Natural killer cell treated with Interleukin-12 subunit alpha and Interleukin-12 subunit beta and Interleukin-15 and Interleukin-18, amount 100 ng/mL, for 72 hours (primary cell): ENCODE measurements at regions not wholly inside any gene's neighbourhood (a gene's known extent, or its start where the extent isn't known, plus 50 kb on each side); places are given as distances from the start of the nearest gene placed in this dataset.

Source experiments
- ATAC-seq, 2 donors: fragments of 150-1000 bp; cut with Tn5 transposase in 1 of 2; sonication (Bioruptor Pico), chemical (Tn5 transposase) in 1 of 2; 2 replicates each; pipeline ENCODE4 v1.10.0; 2021
- DNase-seq: peaks from one replicate; pipeline ENCODE4 v3.0.0; 2022; ENCODE audit warnings: low spot score
- H3K27ac Mint-ChIP-seq, 2 donors: 1 replicate in 1 of 2; 2 replicates in 1 of 2; pipeline ENCODE4 v1.8.0; 2022; ENCODE audit warnings: mixed read lengths in 2 of 2, mild to moderate bottlenecking in 1 of 2, moderate library complexity in 1 of 2
- H3K27me3 Mint-ChIP-seq, 2 donors: 1 replicate in 1 of 2; 2 replicates in 1 of 2; pipeline ENCODE4 v1.8.0; 2022; ENCODE audit warnings: mixed read lengths in 2 of 2
- H3K36me3 Mint-ChIP-seq: one replicate; pipeline ENCODE4 v1.8.0; 2022; ENCODE audit warnings: mixed read lengths
- H3K4me1 Mint-ChIP-seq, 2 donors: 1 replicate in 1 of 2; 2 replicates in 1 of 2; pipeline ENCODE4 v1.8.0; 2022; ENCODE audit warnings: low read depth in 2 of 2, mixed read lengths in 2 of 2, mild to moderate bottlenecking in 1 of 2
- H3K4me3 Mint-ChIP-seq: one replicate; pipeline ENCODE4 v1.8.0; 2022; ENCODE audit warnings: mixed read lengths
- H3K9me3 Mint-ChIP-seq: 2 replicates; pipeline ENCODE4 v1.8.0; 2022; ENCODE audit warnings: mixed read lengths

DNA sequence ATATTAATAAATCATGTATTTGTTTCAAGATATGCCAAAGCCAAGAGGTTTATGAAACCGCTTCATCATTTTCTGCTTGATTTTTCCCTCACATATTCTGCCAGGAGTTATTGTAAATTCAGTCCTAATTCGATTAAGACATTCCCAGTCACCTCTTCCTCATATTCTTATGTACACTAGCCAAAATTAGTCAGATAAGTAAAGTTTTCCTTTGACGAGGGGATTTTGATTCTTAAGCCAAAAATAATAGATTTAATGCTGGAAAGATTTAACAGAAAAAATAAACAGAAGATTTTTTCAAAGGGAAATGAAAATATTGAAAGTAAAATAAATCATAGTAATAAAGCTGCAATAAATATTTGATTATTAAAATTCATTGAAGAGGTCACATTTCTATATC lies 51.0 kb upstream of the VEGFC start:
- Mint-ChIP-seq H3K27me3 (no peaks in the 10 kb centered on the region), H3K4me1 (no peaks in the 10 kb centered on the region), H3K4me3 (no peak overlapping the region), H3K9me3 (peaks cover 3% of the 10 kb centered on the region), H3K36me3 (no peaks in the 10 kb centered on the region), H3K27ac (no peak overlapping the region)
- DNase-seq (no peak), ATAC-seq (no peak)

- ATAC-seq (no peak), DNase-seq (no peak)
- no peaks in the 10 kb centered on the region for H3K36me3 Mint-ChIP-seq
- H3K9me3 Mint-ChIP-seq = peaks cover 8% of the 10 kb centered on the region
- H3K4me1 Mint-ChIP-seq = no peaks in the 10 kb centered on the region
- H3K4me3 Mint-ChIP-seq = no peak overlapping the region
- H3K27me3 Mint-ChIP-seq = no peaks in the 10 kb centered on the region
- no peak overlapping the region for H3K27ac Mint-ChIP-seq
Measured at GRCh38 chr4:176844448-176844847, 51.7 kb upstream of the VEGFC start.

DNA sequence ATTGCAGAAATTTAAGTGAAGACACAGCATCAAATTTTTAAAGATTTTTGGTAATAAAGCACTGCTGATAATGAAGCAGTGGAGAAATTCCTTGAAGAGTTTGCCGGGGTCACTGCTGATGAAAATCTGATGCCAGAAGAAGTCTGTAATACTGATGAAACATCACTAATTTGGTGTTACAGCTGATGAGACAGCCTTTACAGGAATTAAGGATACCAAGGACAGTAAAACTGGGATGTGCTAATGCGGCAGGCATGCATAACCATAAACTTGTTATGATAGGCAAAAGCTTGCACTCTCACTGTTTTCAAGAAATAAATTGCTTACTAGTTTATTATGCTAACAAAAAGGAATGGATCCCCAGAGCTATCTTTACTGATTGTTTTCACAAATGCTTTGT lies 52.9 kb upstream of the VEGFC start:
- no peak for ATAC-seq
- Mint-ChIP-seq H3K9me3 (peaks cover 10% of the 10 kb centered on the region), H3K27ac (no peak overlapping the region), H3K36me3 (peaks cover under 1% of the 10 kb centered on the region), H3K4me3 (no peak overlapping the region), H3K27me3 (no peaks in the 10 kb centered on the region), H3K4me1 (no peaks in the 10 kb centered on the region)
- DNase-seq = no peak

- H3K27ac Mint-ChIP-seq = no peak overlapping the region
- no peak overlapping the region for H3K4me3 Mint-ChIP-seq
- peaks cover 17% of the 10 kb centered on the region for H3K9me3 Mint-ChIP-seq
- DNase-seq (no peak), ATAC-seq (no peak)
- no peaks in the 10 kb centered on the region for H3K4me1 Mint-ChIP-seq
- no peaks in the 10 kb centered on the region for H3K27me3 Mint-ChIP-seq
- H3K36me3 Mint-ChIP-seq = peaks cover 5% of the 10 kb centered on the region
Measured at GRCh38 chr4:176849076-176849475, 56.4 kb upstream of the VEGFC start.

DNA sequence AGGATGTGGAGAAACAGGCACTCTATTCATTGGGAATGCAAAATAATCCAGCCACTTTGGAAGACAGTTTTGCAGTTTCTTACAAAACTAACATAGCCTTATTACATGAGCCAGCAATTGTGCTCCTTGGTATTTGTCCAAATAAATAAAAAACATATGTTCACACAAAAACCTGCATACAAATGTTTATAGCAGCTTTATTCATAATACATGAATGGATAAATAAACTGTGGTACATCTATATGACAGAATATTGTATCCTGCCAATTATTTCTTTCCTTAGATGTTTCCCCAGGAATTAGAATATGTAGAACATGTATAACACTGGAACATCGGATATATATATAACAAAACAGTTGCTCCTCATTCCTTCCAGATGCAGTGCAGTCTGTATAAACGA lies 57.7 kb upstream of the VEGFC start:
- Mint-ChIP-seq H3K36me3 (peaks cover 5% of the 10 kb centered on the region), H3K9me3 (peaks cover 16% of the 10 kb centered on the region)

GRCh38 chr4:176856421-176856820 lies 63.7 kb upstream of the VEGFC start:
- no peaks in the 10 kb centered on the region for H3K4me1 Mint-ChIP-seq
- ATAC-seq (no peak), DNase-seq (no peak)
- H3K36me3 Mint-ChIP-seq = no peaks in the 10 kb centered on the region
- peaks cover 25% of the 10 kb centered on the region for H3K9me3 Mint-ChIP-seq
- H3K27me3 Mint-ChIP-seq = no peaks in the 10 kb centered on the region
- H3K27ac Mint-ChIP-seq = no peak overlapping the region
- no peak overlapping the region for H3K4me3 Mint-ChIP-seq

More for the DNA sequence above, 57.7 kb upstream of the VEGFC start:
- no peak for ATAC-seq
- no peaks in the 10 kb centered on the region for H3K27me3 Mint-ChIP-seq
- DNase-seq = no peak
- H3K4me1 Mint-ChIP-seq = no peaks in the 10 kb centered on the region
- H3K27ac Mint-ChIP-seq = no peak overlapping the region
- H3K4me3 Mint-ChIP-seq = no peak overlapping the region

DNA sequence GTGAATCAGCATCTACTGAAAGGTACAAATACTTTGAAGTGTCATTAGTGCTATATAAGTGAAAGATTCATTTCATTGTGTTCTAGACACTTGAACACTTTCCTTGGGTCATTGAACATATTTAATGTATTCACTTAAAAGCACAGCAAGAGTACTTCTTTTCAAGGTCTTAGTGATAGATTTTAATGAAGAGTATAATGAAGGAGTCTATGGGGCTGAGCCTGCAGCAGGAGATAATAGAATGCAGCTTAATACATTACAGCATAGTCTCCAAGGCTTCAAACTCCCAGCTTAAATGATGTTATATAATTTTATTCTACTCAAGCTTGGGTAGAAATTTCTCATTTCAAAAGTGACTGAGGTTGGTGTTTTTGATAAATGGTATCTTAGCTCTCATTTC lies 66.1 kb upstream of the VEGFC start:
- Mint-ChIP-seq H3K27me3 (no peaks in the 10 kb centered on the region), H3K4me3 (no peak overlapping the region), H3K27ac (no peak overlapping the region), H3K4me1 (no peaks in the 10 kb centered on the region), H3K9me3 (peaks cover 33% of the 10 kb centered on the region), H3K36me3 (no peaks in the 10 kb centered on the region)
- no peak for ATAC-seq
- no peak for DNase-seq

DNA sequence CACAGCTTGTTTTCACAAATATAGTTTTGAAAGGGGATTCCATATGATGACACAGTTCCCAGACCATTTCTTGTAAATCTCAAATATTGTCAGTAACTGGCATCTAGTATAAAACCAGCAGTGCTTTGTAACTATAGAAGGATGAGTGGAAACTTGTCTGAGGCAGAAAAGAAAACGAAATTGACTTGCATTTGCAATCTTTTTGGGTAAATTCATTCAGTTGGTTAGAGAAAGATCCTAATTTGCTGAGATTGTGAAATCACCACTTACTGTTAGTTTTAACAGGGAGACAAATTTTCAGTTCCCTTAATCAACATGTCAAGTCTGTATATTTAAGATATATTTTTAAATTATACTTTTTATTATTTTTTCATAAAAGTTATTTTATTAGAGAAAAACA lies 71.5 kb upstream of the VEGFC start:
- no peaks in the 10 kb centered on the region for H3K36me3 Mint-ChIP-seq
- H3K27ac Mint-ChIP-seq = no peak overlapping the region
- ATAC-seq (no peak), DNase-seq (no peak)
- H3K4me3 Mint-ChIP-seq = no peak overlapping the region
- no peaks in the 10 kb centered on the region for H3K27me3 Mint-ChIP-seq
- H3K4me1 Mint-ChIP-seq = no peaks in the 10 kb centered on the region
- peaks cover 35% of the 10 kb centered on the region for H3K9me3 Mint-ChIP-seq

- Mint-ChIP-seq H3K27me3 (no peaks in the 10 kb centered on the region), H3K9me3 (peaks cover 20% of the 10 kb centered on the region), H3K27ac (no peak overlapping the region), H3K4me1 (no peaks in the 10 kb centered on the region), H3K4me3 (no peak overlapping the region), H3K36me3 (no peaks in the 10 kb centered on the region)
- ATAC-seq (no peak), DNase-seq (no peak)
Measured at GRCh38 chr4:176868676-176869075, 76.0 kb upstream of the VEGFC start.

DNA sequence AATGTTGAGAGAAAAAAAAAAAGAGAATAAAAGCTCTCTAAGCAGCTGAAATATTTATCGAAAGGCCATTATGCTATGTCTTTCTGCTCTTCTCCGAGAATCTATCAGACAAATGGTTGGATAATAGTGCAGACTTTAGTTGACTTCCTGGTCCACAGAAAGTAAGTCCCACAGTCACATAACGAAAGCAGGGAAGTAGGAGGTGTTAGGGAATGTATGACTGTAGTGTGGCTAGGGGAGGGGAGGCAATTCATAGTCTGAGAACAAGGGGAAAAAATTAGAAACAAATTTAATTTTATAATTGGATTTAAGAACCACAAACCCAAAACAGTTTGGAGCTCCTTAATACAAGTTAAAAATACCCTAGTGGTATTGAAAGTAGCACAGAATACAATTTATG lies 79.7 kb upstream of the VEGFC start:
- Mint-ChIP-seq H3K36me3 (peaks cover 4% of the 10 kb centered on the region), H3K27ac (no peak overlapping the region), H3K4me3 (no peak overlapping the region), H3K27me3 (no peaks in the 10 kb centered on the region), H3K4me1 (no peaks in the 10 kb centered on the region), H3K9me3 (peaks cover 28% of the 10 kb centered on the region)
- DNase-seq (no peak), ATAC-seq (no peak)

DNA sequence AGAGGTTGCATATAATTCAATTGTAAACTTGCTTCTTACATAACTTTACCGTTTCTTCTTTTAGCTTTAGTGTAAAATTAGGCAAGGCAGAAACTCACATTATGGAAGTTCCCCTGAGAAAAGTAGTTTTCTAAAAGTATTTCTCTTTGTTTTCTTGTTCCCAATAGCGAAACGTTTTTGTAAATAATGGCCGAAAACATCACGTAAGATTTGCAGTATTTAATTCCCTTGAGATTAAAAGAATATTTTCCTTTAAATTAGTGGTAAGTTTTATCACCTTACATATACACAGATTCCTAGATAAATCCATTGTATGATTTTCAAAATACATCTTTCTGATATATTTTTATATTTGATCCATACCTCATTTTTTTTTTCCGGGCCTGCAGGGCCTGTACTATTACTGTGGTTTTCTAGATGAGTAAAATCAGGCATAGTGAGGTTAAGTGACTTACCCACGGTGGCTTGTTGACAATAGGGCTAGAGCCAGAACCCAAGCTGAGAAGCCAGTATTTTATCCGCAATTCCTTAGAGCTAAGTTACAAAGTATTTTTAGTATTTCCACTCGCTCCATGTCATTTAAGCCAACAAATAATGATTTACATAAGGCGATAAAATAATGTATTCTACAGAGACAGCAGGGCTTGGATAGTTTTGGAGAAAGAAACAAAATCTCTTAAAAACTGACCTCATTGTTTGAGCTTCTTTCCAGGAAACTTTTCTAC lies 82.2 kb upstream of the VEGFC start:
- DNase-seq (no peak), ATAC-seq (no peak)
- Mint-ChIP-seq H3K36me3 (peaks cover 4% of the 10 kb centered on the region), H3K27me3 (no peaks in the 10 kb centered on the region), H3K9me3 (peaks cover 20% of the 10 kb centered on the region), H3K4me3 (no peak overlapping the region), H3K4me1 (no peaks in the 10 kb centered on the region), H3K27ac (no peak overlapping the region)

- Mint-ChIP-seq H3K9me3 (peaks cover 24% of the 10 kb centered on the region), H3K36me3 (peaks cover 4% of the 10 kb centered on the region), H3K27ac (no peak overlapping the region), H3K27me3 (no peaks in the 10 kb centered on the region), H3K4me3 (no peak overlapping the region), H3K4me1 (no peaks in the 10 kb centered on the region)
- DNase-seq = no peak
- no peak for ATAC-seq
Measured at GRCh38 chr4:176875446-176875930, 82.8 kb upstream of the VEGFC start.

GRCh38 chr4:176879380-176880116 lies 86.8 kb upstream of the VEGFC start:
- Mint-ChIP-seq H3K4me3 (no peak overlapping the region), H3K4me1 (no peaks in the 10 kb centered on the region), H3K36me3 (peaks cover 4% of the 10 kb centered on the region), H3K27ac (no peak overlapping the region), H3K9me3 (peaks cover 22% of the 10 kb centered on the region), H3K27me3 (no peaks in the 10 kb centered on the region)
- ATAC-seq (no peak), DNase-seq (no peak)

DNA sequence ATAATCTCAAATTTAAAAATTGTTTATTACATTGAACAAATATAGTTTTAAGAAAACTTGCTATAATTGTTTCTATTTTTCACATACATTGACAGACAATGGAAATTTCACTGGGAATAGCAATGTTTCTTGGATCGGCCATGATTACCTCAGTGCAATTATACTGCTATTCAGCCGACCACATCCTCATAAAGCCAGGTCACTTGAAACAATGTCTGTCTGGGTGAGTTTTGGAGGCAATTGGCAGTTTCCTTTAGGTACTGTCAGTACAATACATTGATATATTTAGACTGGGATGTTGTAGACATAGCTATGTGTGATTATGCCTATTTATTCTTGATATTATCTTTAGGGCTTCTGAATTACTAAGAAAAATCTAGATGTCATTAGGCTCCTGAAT lies 89.5 kb upstream of the VEGFC start:
- Mint-ChIP-seq H3K9me3 (peaks cover 18% of the 10 kb centered on the region), H3K27me3 (no peaks in the 10 kb centered on the region), H3K36me3 (peaks cover under 1% of the 10 kb centered on the region), H3K4me1 (no peaks in the 10 kb centered on the region), H3K4me3 (no peak overlapping the region), H3K27ac (no peak overlapping the region)
- ATAC-seq (no peak), DNase-seq (no peak)
